Inferior parietal cortex (tissue), 1 donor: ENCODE measurements at regions not wholly inside any gene's neighbourhood (a gene's known extent, or its start where the extent isn't known, plus 50 kb on each side); places are given as distances from the start of the nearest gene placed in this dataset.

Experiments
- DNase-seq: peaks from one replicate; pipeline ENCODE4 v3.0.0-alpha.2; 2016; ENCODE audit errors: extremely low spot score

GRCh38 chr11:95549301-95549700 lies 240.3 kb downstream of the FAM76B start:
- no peak for DNase-seq

- no peak for DNase-seq
Observed at GRCh38 chr11:95548416-95548815, 241.2 kb downstream of the FAM76B start.

GRCh38 chr11:95547976-95548375 lies 241.6 kb downstream of the FAM76B start:
- no peak for DNase-seq

GRCh38 chr11:95547186-95547585 lies 242.4 kb downstream of the FAM76B start:
- no peak for DNase-seq

- no peak for DNase-seq
Observed at GRCh38 chr11:95545116-95545875, 244.3 kb downstream of the FAM76B start.

- no peak for DNase-seq
Observed at GRCh38 chr11:95544095-95544856, 245.3 kb downstream of the FAM76B start.

GRCh38 chr11:95542868-95543551 lies 246.6 kb downstream of the FAM76B start:
- DNase-seq = no peak

GRCh38 chr11:95541715-95542114 lies 247.9 kb downstream of the FAM76B start:
- no peak for DNase-seq

- no peak for DNase-seq
Observed at GRCh38 chr11:95536047-95536690, 253.4 kb downstream of the FAM76B start.

GRCh38 chr11:95534809-95535208 lies 254.8 kb downstream of the FAM76B start:
- DNase-seq = no peak

- DNase-seq = no peak
Observed at GRCh38 chr11:95534226-95534625, 255.4 kb downstream of the FAM76B start.

GRCh38 chr11:95531116-95531515 lies 258.5 kb downstream of the FAM76B start:
- no peak for DNase-seq

GRCh38 chr11:95524314-95525036 lies 265.1 kb downstream of the FAM76B start:
- DNase-seq = no peak

GRCh38 chr11:95522874-95523273 lies 266.7 kb downstream of the FAM76B start:
- no peak for DNase-seq

- no peak for DNase-seq
Observed at GRCh38 chr11:95521862-95522261, 267.7 kb downstream of the FAM76B start.

GRCh38 chr11:95521133-95521542 lies 268.4 kb downstream of the FAM76B start:
- no peak for DNase-seq

- no peak for DNase-seq
Observed at GRCh38 chr11:95520369-95521132, 269.0 kb downstream of the FAM76B start.

- no peak for DNase-seq
Observed at GRCh38 chr11:95519912-95520311, 269.7 kb downstream of the FAM76B start.

- no peak for DNase-seq
Observed at GRCh38 chr11:95517453-95517852, 272.1 kb downstream of the FAM76B start.

- peak; percentile 31 for DNase-seq
Observed at GRCh38 chr11:95516786-95517185, 272.8 kb downstream of the FAM76B start.

- DNase-seq = no peak
Observed at GRCh38 chr11:95516175-95516574, 273.4 kb downstream of the FAM76B start.
